Activated CD8-positive, alpha-beta memory T cell treated with anti-CD3 and anti-CD28 coated beads, Interleukin-2, amount 10 ng/mL, durations not matched to agents 7 days and 5 days (primary cell): ENCODE measurements at regions not wholly inside any gene's neighbourhood (a gene's known extent, or its start where the extent isn't known, plus 50 kb on each side); places are given as distances from the start of the nearest gene placed in this dataset.

Experiments used
- ATAC-seq: fragments of 150-1000 bp; cut with Tn5 transposase; one replicate; pipeline ENCODE4 v1.10.0; 2021; ENCODE audit warnings: moderate library complexity
- CTCF ChIA-PET: fragments of 350-600 bp; sonication (Branson Sonifier 250); formaldehyde crosslinking; loops from one replicate; lab custom pipeline; 2021; ENCODE audit warnings: antibody characterized with exemption; lab: Charles Lee
- DNase-seq: peaks from one replicate; pipeline ENCODE4 v3.0.0-alpha.2; 2020
- H3K27ac Mint-ChIP-seq: one replicate; pipeline ENCODE4 v1.8.0; 2021; ENCODE audit warnings: mild to moderate bottlenecking, mixed read lengths
- H3K27me3 Mint-ChIP-seq: one replicate; pipeline ENCODE4 v1.8.0; 2021; ENCODE audit warnings: mixed read lengths
- H3K36me3 Mint-ChIP-seq: one replicate; pipeline ENCODE4 v1.8.0; 2021; ENCODE audit warnings: mild to moderate bottlenecking, mixed read lengths
- H3K4me1 Mint-ChIP-seq: one replicate; pipeline ENCODE4 v1.8.0; 2021; ENCODE audit warnings: mixed read lengths
- H3K4me3 Mint-ChIP-seq: one replicate; pipeline ENCODE4 v1.8.0; 2021; ENCODE audit warnings: mild to moderate bottlenecking, moderate library complexity, mixed read lengths
- H3K9me3 Mint-ChIP-seq: one replicate; pipeline ENCODE4 v1.8.0; 2022; ENCODE audit warnings: low read depth, mixed read lengths

DNA sequence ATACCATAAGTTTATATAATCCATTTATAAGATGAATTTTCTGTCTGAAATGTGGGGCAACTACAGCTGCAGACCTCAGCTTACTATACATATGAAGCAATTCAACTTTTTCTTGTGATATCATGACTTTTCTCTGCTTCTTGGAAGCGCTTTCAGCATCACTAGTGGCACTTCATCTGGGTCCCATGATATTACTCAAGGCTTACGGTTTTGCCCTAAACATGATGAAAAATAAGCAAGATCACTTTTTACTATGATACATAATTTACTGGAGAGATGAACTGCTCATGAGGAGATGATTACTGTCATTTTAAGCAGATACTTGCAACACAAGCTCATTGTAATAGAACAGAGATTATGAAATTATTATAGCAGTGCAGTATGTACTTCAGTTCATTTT, 258.0 kb upstream of the ZSWIM2 start:
- Mint-ChIP-seq H3K4me1 (no peaks in the 10 kb centered on the region), H3K4me3 (no peak overlapping the region), H3K27ac (no peak overlapping the region), H3K27me3 (no peaks in the 10 kb centered on the region), H3K9me3 (peaks cover 4% of the 10 kb centered on the region), H3K36me3 (no peaks in the 10 kb centered on the region)
- ATAC-seq (no peak), DNase-seq (no peak)
- CTCF ChIA-PET, result no interaction called here

DNA sequence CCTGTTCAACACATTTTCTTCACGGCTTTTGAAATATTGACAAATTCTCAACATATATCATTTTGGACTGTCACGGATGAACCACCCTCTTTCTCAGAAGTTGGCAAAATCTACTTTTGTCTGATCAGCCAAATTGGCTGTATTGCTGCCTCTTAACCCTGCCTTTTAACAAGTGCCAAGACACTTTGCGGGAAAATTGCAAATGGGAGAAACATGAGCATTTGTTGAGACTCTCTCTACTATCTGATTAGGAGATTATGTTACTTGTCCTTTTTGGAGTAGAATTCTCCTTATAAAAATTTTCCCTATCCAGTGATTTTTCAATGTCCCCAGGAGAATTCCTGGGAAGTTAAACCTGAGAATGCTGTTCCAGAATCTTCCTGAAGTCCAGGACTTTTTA, 256.2 kb upstream of the ZSWIM2 start:
- CTCF ChIA-PET, result no interaction called here

DNA sequence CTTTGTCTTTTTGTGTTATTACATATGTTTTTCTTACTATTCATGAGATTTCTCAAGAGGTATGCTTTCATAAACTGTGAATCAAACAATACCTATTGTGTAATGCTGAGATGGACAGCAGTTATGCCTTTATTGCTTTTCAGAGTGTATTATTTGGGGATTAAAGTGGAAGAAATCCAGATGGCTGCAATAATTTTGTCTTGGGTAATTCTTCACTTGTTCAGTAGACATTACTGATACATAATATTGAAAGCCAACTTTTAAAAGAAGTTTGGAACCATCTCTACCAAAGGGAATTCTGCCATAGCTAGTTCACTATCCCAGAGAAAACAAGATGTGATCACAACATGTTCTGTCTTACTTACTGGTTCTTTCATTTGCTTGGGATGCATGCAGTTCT, 253.4 kb upstream of the ZSWIM2 start:
- Mint-ChIP-seq H3K27me3 (no peaks in the 10 kb centered on the region), H3K36me3 (no peaks in the 10 kb centered on the region), H3K27ac (no peak overlapping the region), H3K4me1 (no peaks in the 10 kb centered on the region), H3K9me3 (peaks cover 6% of the 10 kb centered on the region), H3K4me3 (no peak overlapping the region)
- ATAC-seq (no peak), DNase-seq (no peak)
- CTCF ChIA-PET, result no interaction called here

More for the DNA sequence above, 256.2 kb upstream of the ZSWIM2 start:
- ATAC-seq (no peak), DNase-seq (no peak)
- Mint-ChIP-seq H3K36me3 (no peaks in the 10 kb centered on the region), H3K27ac (no peak overlapping the region), H3K4me1 (no peaks in the 10 kb centered on the region), H3K9me3 (peaks cover 4% of the 10 kb centered on the region), H3K27me3 (no peaks in the 10 kb centered on the region), H3K4me3 (no peak overlapping the region)

DNA sequence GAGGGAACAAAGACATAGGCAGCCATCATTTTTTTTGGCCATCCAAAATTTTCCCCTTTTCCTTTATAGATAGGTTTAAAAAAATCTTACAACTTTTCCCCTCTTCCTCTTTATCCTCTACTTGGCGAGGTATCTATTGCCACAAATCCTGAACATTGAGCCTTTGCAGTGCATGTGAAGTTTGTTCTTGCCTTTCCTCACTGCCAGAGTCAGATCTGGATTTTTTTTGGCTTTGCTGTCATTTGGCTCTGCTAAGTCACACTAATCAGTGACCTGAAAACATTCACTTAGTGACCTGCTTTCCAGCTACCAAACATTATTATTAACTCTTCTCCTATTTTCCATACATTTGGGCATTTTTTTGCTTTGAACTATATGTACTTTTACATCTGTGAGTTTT, 249.2 kb upstream of the ZSWIM2 start:
- Mint-ChIP-seq H3K4me3 (no peak overlapping the region), H3K36me3 (no peaks in the 10 kb centered on the region), H3K4me1 (no peaks in the 10 kb centered on the region), H3K9me3 (peaks cover 2% of the 10 kb centered on the region), H3K27me3 (no peaks in the 10 kb centered on the region), H3K27ac (no peak overlapping the region)
- CTCF ChIA-PET, result no interaction called here
- DNase-seq, result no peak
- ATAC-seq, result no peak

DNA sequence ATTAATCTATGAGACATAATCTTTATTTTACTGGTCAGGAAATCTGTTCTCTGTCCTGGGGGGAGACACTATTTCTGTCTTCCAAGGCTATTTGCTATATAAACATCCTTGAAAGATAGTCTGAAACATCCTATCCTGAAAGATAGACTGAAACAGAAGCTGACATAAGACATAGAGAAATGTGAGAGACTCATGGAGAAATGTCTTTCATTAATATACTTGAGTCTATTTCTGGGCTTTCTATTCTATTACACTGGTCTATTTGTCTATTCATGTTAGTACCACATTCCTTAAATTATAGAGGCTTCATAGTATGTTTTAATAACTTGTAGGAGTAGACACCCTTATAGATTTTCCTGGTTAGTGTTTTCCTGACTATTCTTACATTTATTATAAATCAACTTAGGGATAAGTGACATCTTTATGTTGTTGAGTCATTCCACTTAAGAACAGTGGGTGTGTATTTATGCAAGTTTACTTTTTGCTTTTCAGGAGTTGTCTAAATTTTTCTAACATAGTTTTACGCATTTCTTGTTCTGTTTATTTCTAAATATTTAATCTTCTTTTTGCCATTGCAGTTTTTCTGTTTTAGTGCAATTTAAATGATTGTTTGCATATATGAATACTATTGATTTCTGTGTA, 244.9 kb upstream of the ZSWIM2 start:
- H3K9me3 Mint-ChIP-seq, result peaks cover 7% of the 10 kb centered on the region
- no peak overlapping the region for H3K27ac Mint-ChIP-seq
- H3K27me3 Mint-ChIP-seq, result no peaks in the 10 kb centered on the region
- DNase-seq (no peak), ATAC-seq (no peak)
- CTCF ChIA-PET, result no interaction called here
- H3K4me3 Mint-ChIP-seq, result no peak overlapping the region
- no peaks in the 10 kb centered on the region for H3K36me3 Mint-ChIP-seq
- H3K4me1 Mint-ChIP-seq, result no peaks in the 10 kb centered on the region

DNA sequence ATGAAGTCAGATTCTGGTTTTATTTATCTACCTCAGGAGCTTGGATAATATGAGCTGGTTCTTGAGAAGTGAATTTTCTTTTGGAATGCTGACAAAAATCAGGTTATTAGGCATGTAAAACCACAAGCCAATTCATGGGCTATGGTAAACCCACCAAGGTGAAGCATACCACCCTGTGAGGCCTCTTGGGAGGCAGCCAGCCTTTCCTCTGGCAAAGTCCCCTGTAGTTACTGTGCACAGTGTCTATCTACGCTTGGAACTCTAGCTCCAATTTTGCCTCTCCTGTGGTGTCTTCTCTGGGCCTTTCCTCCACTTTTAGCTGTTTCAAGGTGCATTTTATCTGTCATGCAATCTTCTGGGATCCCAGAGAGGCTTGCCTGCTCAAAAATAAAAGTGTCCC, 242.7 kb upstream of the ZSWIM2 start:
- no peak for DNase-seq
- Mint-ChIP-seq H3K36me3 (no peaks in the 10 kb centered on the region), H3K4me1 (no peaks in the 10 kb centered on the region), H3K27ac (no peak overlapping the region), H3K27me3 (no peaks in the 10 kb centered on the region), H3K9me3 (peaks cover 5% of the 10 kb centered on the region), H3K4me3 (no peak overlapping the region)
- no peak for ATAC-seq
- CTCF ChIA-PET, result no interaction called here

DNA sequence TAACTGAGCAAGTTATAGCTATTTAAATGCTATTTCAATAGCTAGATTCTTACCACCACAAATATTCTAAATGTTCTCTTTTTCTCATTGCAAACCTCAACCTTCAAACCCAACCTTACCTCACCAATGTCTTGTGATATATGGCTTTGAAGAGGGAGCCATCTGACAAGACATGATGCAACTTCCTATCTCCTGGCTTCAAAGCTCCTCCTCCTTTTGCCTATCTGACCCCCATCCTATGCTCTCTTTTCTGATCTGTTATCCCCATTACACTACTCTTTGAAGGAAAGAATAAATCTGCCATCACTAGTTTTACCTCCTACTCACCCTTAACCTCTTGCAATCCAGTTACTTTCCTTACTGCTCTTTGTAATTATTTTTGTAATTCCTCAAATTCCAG, 235.6 kb upstream of the ZSWIM2 start:
- no peak overlapping the region for H3K27ac Mint-ChIP-seq
- no peaks in the 10 kb centered on the region for H3K4me1 Mint-ChIP-seq
- no peaks in the 10 kb centered on the region for H3K36me3 Mint-ChIP-seq
- no peaks in the 10 kb centered on the region for H3K27me3 Mint-ChIP-seq
- CTCF ChIA-PET, result no interaction called here
- DNase-seq, result no peak
- ATAC-seq, result no peak
- H3K9me3 Mint-ChIP-seq, result peaks cover 5% of the 10 kb centered on the region
- no peak overlapping the region for H3K4me3 Mint-ChIP-seq

DNA sequence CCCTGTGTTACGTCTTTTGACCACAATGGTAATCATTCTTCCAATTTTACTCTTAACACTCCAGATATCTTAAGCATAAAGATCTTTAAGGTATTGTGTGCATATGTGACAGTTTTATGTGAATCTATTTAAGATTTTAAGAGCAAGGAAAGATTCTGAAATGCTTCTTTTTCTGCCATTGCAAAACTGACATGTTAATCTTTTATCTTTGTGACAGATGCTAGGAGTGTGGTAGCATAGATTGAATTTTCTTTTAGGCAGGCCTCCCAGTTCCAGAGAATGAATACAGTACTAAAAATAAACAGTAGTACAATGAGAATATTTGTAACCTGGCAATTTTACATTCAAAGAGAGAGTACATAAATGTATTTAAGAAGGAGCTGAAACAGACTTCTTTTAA, 232.5 kb upstream of the ZSWIM2 start:
- Mint-ChIP-seq H3K27ac (no peak overlapping the region), H3K4me1 (no peaks in the 10 kb centered on the region), H3K27me3 (no peaks in the 10 kb centered on the region), H3K36me3 (no peaks in the 10 kb centered on the region), H3K9me3 (peaks cover 2% of the 10 kb centered on the region), H3K4me3 (no peak overlapping the region)
- no peak for ATAC-seq
- CTCF ChIA-PET, result no interaction called here
- DNase-seq, result no peak

DNA sequence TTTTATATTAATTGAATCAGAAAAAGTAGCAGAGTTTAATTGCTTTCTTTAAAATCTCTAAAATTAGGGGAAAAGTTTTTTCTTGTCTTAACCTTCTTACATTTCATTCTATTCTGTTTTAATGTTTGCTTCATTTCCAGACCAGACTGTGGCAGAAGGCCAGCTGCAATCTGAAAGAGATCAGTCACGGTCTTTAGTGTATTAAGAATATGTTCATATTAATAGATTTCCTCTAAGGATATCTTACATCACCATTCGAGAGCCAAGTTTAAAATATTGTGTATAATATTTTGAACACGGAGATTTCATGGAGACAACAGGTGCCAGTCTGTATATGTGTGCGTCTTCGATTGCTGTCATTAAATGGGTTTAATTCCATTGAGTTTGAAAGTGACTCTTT, 230.9 kb upstream of the ZSWIM2 start:
- H3K4me3 Mint-ChIP-seq, result no peak overlapping the region
- CTCF ChIA-PET, result no interaction called here
- no peak for DNase-seq
- no peaks in the 10 kb centered on the region for H3K27me3 Mint-ChIP-seq
- no peaks in the 10 kb centered on the region for H3K4me1 Mint-ChIP-seq
- no peaks in the 10 kb centered on the region for H3K36me3 Mint-ChIP-seq
- no peaks in the 10 kb centered on the region for H3K9me3 Mint-ChIP-seq
- no peak overlapping the region for H3K27ac Mint-ChIP-seq
- ATAC-seq, result no peak

DNA sequence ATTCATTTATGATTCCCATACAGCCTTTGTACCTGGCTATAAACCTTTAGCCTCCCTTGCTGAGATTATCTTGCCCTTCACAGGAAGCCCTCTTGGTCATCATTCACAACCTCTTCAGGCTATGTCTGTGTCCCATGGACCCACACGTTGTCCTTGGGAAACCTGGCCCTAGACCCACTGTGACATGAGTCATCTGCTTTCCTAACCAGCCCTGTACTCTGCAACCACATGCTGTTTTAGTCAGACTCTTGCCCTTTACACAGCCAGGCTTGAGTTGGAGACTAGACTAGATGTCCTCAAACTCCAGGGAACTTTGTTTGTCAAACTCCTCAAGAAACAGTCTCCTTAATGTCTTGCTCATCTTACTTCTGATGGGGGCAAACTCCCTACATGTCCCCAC, 229.3 kb upstream of the ZSWIM2 start:
- no peak for DNase-seq
- Mint-ChIP-seq H3K27me3 (no peaks in the 10 kb centered on the region), H3K4me1 (no peaks in the 10 kb centered on the region), H3K36me3 (no peaks in the 10 kb centered on the region), H3K9me3 (no peaks in the 10 kb centered on the region), H3K27ac (no peak overlapping the region), H3K4me3 (no peak overlapping the region)
- CTCF ChIA-PET, result no interaction called here
- no peak for ATAC-seq

DNA sequence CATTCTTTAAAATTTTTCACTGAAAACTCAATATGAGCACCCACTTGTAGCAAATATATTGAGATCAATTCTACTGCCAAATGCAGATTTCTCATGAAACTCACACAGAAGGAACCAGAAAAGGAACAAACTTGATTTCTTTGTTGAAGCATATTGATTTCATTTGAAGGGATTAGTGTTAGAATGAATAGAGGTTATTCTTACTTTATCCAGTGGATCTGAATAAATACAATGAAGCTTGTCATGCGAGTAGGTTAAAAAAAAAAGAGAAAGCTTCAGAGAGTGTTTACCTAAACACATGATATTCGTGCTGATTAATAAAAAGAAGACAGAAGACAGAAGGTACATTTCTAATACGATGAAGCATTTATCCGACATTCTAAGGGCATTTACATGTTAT, 226.7 kb upstream of the ZSWIM2 start:
- no peaks in the 10 kb centered on the region for H3K9me3 Mint-ChIP-seq
- no peak for DNase-seq
- no peaks in the 10 kb centered on the region for H3K36me3 Mint-ChIP-seq

DNA sequence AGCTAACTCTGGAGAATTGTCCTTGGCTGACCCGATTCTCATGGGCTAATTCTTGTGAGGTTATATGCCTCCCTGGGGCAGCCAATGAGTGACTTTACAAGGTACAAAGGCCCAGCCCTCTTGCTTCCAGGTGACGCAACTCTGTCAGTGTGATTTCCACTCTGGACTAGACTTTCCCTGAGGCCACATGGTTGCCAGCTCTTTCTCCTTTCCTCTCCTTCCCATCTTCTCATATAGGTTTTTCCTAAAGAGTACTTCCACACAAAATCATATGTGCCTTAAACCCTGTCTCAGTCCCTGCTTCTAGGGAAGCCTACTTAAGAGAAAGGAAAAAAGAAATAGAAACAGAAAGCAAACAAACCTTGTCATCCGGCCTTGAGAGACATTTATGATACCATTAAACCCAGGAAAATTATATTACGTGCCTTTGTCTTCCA, 226.2 kb upstream of the ZSWIM2 start:
- CTCF ChIA-PET, result no interaction called here
- Mint-ChIP-seq H3K4me3 (no peak overlapping the region), H3K36me3 (no peaks in the 10 kb centered on the region), H3K4me1 (no peaks in the 10 kb centered on the region), H3K9me3 (no peaks in the 10 kb centered on the region), H3K27me3 (no peaks in the 10 kb centered on the region), H3K27ac (no peak overlapping the region)
- ATAC-seq (no peak), DNase-seq (no peak)

More for the DNA sequence above, 226.7 kb upstream of the ZSWIM2 start:
- Mint-ChIP-seq H3K4me3 (no peak overlapping the region), H3K27me3 (no peaks in the 10 kb centered on the region), H3K27ac (no peak overlapping the region), H3K4me1 (no peaks in the 10 kb centered on the region)
- CTCF ChIA-PET, result no interaction called here
- no peak for ATAC-seq

DNA sequence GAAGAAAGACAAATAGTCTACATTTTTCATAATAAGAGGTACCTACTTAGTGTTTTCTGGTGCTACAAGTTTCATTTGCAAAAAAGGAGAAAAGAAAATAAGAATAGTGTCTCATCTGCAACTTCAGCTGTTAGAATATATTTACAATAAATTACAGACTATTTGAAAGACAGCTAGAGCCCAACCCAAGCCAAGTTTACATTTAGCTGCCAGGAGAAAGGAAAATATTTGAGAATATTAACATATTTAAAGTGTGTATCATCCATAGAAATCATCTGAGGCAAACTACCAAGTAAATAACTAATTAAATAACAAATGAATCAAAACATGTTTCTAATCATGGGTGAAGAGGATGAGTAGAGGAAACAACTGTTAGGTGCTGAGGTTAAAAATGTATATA, 209.2 kb upstream of the ZSWIM2 start:
- Mint-ChIP-seq H3K27me3 (no peaks in the 10 kb centered on the region), H3K4me1 (no peaks in the 10 kb centered on the region), H3K9me3 (no peaks in the 10 kb centered on the region), H3K27ac (no peak overlapping the region), H3K4me3 (no peak overlapping the region), H3K36me3 (no peaks in the 10 kb centered on the region)
- ATAC-seq (no peak), DNase-seq (no peak)
- CTCF ChIA-PET, result no interaction called here

DNA sequence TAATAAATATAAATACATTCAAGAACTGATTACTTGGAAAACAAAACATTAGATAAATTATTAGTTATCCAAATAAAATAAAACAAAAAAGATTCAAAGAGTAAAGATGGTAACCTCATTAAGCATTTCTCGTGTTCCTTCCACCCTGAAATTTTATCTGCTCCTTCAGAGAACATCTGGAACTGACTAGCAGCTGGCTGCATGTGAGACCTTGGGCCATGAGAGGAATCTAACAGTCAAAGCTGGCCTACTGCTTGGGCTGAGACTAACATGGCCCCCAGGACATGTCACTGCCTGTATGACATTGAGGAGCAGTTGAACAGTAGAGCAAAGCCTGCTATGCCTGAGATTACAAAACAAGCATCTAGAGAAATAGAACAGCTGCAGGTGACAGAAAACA, 208.5 kb upstream of the ZSWIM2 start:
- CTCF ChIA-PET, result no interaction called here
- no peak overlapping the region for H3K4me3 Mint-ChIP-seq
- no peak overlapping the region for H3K27ac Mint-ChIP-seq
- H3K9me3 Mint-ChIP-seq, result no peaks in the 10 kb centered on the region
- no peaks in the 10 kb centered on the region for H3K27me3 Mint-ChIP-seq
- no peaks in the 10 kb centered on the region for H3K4me1 Mint-ChIP-seq
- no peak for DNase-seq
- no peak for ATAC-seq
- H3K36me3 Mint-ChIP-seq, result no peaks in the 10 kb centered on the region
